SH-SY5Y (cell line): ENCODE measurements at regions not wholly inside any gene's neighbourhood (a gene's known extent, or its start where the extent isn't known, plus 50 kb on each side); places are given as distances from the start of the nearest gene placed in this dataset.

ENCODE experiments used
- GATA2 ChIP-seq: IDR thresholded peaks from 2 replicates; pipeline ENCODE4 v1.6.1; 2011; ENCODE audit warnings: mild to moderate bottlenecking, low read depth, low read length
- GATA3 ChIP-seq: IDR thresholded peaks from 2 replicates; pipeline ENCODE4 v1.6.1; 2011; ENCODE audit warnings: low read depth, mild to moderate bottlenecking, low read length, moderate library complexity

GRCh38 chr10:111187096-111187495 lies 110.3 kb downstream of the ADRA2A start:
- TF ChIP-seq GATA3: no peak
- TF ChIP-seq GATA2: no peak
